Lower leg skin (tissue), 4 donors: ENCODE measurements at regions not wholly inside any gene's neighbourhood (a gene's known extent, or its start where the extent isn't known, plus 50 kb on each side); places are given as distances from the start of the nearest gene placed in this dataset.

Source experiments
- DNase-seq, 2 donors: peaks; one replicate each; pipeline ENCODE4 v3.0.0-alpha.2; 2019; ENCODE audit warnings: low spot score in 2 of 2
- H3K4me3 ChIP-seq: fragments of 200-600 bp; sonication (generic); 2 replicates; pipeline ENCODE4 v1.5.1; 2017; ENCODE audit warnings: mild to moderate bottlenecking, low read depth; ENCODE audit not compliant: poor library complexity, severe bottlenecking
- POLR2A ChIP-seq, 2 donors: fragments of 450-650 bp; IDR thresholded peaks; one replicate each; pipeline ENCODE4 v1.6.1; 2016 to 2017; ENCODE audit warnings: antibody characterized with exemption in 2 of 2, mild to moderate bottlenecking in 1 of 2, moderate library complexity in 1 of 2
- WGBS, 2 donors: methylation state at CpG; one replicate each; pipeline ENCODE4 v1.1.5; 2018; 5-methylcytosine and 5-hydroxymethylcytosine counted together
- intact Hi-C: fragments of 100-400 bp; cut with DNase I; formaldehyde crosslinking; loops from one replicate; pipeline ENCODE4 v1.15.0; 2023; ENCODE audit warnings: low total_unique reads
- TF ChIP-seq, protein P1 (sequence below), 3 donors: fragments of 450-650 bp; IDR thresholded peaks; one replicate each; pipeline ENCODE4 v1.5.1; 2016; ENCODE audit warnings: antibody characterized with exemption in 3 of 3, mild to moderate bottlenecking in 3 of 3, moderate library complexity in 2 of 3

DNA sequence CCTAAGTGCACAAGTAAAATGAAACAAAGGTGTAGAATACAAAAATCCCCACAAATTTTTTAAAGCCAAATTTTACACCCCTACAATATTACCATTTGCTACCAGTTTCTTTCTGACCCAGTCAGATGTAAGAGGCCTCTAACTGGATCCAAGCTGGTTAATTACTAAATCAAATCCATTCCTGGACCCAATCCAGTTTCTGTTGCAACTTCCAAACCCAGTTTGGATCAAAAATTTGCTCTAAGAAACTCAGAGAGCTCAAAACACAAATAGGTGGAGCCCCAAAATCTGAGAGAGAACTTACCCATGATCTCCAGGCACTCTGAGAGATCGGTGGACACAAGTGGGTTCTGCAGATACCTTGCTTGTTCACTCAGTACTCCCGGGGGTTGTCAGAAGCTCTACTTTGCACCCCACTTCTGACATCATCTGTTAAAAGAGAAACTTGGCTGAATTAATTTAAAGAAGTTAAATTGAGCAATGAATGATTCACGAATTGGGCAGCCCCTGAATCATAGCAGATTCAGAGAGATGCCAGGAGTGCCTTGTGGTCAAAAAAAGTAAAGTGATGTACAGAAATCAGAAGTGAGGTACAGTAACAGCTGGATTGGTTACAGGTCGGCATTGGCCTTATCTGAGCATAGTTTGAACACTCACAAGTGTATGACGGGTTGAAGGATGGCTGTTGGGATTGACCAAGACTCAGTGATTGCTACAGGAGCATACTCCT lies 448.0 kb downstream of the KCNT2 start:
- intact Hi-C loops, result no loop called here
- H3K4me3 ChIP-seq, result no peak overlapping the region
- TF ChIP-seq, protein P1, sequence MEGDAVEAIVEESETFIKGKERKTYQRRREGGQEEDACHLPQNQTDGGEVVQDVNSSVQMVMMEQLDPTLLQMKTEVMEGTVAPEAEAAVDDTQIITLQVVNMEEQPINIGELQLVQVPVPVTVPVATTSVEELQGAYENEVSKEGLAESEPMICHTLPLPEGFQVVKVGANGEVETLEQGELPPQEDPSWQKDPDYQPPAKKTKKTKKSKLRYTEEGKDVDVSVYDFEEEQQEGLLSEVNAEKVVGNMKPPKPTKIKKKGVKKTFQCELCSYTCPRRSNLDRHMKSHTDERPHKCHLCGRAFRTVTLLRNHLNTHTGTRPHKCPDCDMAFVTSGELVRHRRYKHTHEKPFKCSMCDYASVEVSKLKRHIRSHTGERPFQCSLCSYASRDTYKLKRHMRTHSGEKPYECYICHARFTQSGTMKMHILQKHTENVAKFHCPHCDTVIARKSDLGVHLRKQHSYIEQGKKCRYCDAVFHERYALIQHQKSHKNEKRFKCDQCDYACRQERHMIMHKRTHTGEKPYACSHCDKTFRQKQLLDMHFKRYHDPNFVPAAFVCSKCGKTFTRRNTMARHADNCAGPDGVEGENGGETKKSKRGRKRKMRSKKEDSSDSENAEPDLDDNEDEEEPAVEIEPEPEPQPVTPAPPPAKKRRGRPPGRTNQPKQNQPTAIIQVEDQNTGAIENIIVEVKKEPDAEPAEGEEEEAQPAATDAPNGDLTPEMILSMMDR (IDR thresholded peaks at IDR 0.05), result no peak
- no peak for TF ChIP-seq POLR2A (IDR thresholded peaks at IDR 0.05)
- 59 to 67% methylated on average over 5 of the region's 5 CpGs for WGBS, 2 donors
- DNase-seq, result no peak

DNA sequence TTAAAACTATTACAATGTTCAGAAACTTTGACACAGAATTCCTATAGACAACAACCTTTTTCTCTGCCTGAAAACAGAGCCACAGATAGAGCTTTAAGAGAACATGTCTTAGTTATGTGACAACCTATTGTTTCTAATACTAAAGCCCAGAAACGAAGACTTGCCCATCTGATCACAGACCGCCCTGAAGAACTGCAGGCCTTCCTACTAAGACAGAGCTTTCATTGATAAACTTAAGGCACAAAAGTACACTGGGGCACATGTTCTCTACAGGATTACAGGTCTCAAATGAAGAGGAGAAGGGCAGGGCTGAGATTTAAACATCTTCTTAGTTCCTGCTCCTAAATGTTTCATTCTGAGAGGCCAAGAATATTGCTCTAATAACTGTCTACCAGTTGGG lies 452.7 kb downstream of the KCNT2 start:
- intact Hi-C loops, result no loop called here
- DNase-seq, result no peak
- TF ChIP-seq, protein P1 (IDR thresholded peaks at IDR 0.05), result no peak
- TF ChIP-seq POLR2A (IDR thresholded peaks at IDR 0.05), result no peak
- WGBS, 2 donors, result 84 to 94% methylated on average over 2 of the region's 2 CpGs
- H3K4me3 ChIP-seq, result no peak overlapping the region

DNA sequence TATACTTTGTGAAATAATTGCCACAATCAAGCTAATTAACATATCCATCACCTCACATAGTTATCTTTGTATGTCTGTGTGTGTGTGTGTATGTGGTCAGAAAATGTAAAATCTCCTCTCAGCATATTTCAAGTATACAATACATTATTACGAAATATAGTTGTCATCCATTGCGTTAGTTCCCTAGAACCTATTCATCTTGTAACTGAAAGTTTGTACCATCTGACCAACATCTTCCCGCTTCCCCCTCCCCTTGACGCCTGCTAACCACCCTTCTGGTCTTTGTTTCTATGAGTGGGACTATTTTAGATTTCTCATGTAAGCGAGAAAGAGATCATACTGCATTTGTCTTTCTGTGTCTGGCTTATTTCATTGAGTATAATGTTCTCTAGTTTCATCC lies 455.3 kb downstream of the KCNT2 start:
- intact Hi-C loops, result no loop called here
- H3K4me3 ChIP-seq, result no peak overlapping the region
- no peak for DNase-seq
- WGBS, 2 donors, result 88 to 89% methylated on average over 5 of the region's 5 CpGs
- TF ChIP-seq POLR2A (IDR thresholded peaks at IDR 0.05), result no peak
- TF ChIP-seq, protein P1 (IDR thresholded peaks at IDR 0.05), result no peak

DNA sequence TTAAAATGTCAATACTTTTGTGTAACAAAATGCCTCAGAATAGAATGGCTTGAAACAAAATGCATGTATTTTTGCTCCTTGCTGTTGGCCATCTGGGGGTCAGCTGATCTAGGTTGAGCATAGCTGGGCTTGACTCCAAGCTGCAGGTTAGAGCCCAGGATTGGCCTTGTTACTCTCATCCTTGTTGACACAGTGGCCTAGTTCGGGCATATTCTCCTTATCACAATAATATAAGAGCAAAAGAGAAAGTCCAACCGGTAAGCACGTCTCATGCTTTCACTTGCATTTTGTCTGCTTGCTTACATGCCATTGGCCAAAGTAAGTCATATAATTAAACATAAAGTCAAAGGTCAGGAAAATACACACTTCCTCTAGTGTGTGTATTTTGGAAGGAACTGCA lies 456.2 kb downstream of the KCNT2 start:
- WGBS, 2 donors, result 75% methylated on average over 3 of the region's 3 CpGs
- TF ChIP-seq POLR2A (IDR thresholded peaks at IDR 0.05), result no peak
- TF ChIP-seq, protein P1 (IDR thresholded peaks at IDR 0.05), result no peak
- DNase-seq, result no peak
- no peak overlapping the region for H3K4me3 ChIP-seq
- intact Hi-C loops, result no loop called here

DNA sequence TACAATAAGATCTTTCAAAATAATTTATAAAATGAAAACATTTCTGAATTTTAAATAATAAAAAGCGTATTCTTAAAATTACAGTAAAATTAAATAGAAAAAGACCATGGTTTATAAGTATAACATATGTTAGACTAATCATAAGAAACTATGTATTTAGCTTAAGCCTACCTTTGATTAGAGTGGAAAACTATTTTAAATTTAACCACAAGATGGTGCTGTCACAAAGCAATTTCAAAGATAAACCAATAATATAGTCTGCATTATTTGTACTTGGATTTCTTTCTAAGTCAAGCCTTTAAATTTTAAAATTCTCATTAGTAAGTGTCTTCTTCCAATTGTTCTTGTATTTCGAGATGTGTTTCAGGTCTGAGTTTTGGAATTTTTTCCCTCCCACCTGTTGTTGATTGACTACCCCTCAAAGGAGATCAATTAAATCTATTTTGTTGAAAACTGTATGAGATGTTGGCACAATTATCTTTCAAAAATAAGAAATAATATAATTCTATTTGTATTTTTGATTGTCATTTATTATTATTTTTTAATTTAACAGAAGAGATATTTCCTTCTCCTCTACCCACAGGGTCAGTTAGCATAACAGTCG lies 459.8 kb downstream of the KCNT2 start:
- intact Hi-C loops, result loop anchor here (10.0 kb wide), 1 partner anchor 506 kb away; the partner anchor contains the start of gene CFH

More for the DNA sequence above, 459.8 kb downstream of the KCNT2 start:
- no peak for DNase-seq
- no peak overlapping the region for H3K4me3 ChIP-seq
- 42 to 44% methylated on average over 3 of the region's 3 CpGs for WGBS, 2 donors
- TF ChIP-seq, protein P1 (IDR thresholded peaks at IDR 0.05), result no peak
- TF ChIP-seq POLR2A (IDR thresholded peaks at IDR 0.05), result no peak
